Panc1 (cell line): ENCODE measurements at regions not wholly inside any gene's neighbourhood (a gene's known extent, or its start where the extent isn't known, plus 50 kb on each side); places are given as distances from the start of the nearest gene placed in this dataset.

Experiments
- ATAC-seq: fragments of 200-7000 bp; cut with Tn5 transposase; 2 replicates; pipeline ENCODE4 v1.9.1; 2020; ENCODE audit warnings: mild to moderate bottlenecking, moderate library complexity
- BruUV-seq: library from RNA; stranded (reverse); fragments of 400-500 nt; replicated peaks from 2 replicates; lab custom pipeline; 2021; lab: Mats Ljungman, UMichigan
- CTCF ChIA-PET: fragments of 300-600 bp; sonication (Branson Sonifier 250); formaldehyde crosslinking; loops from one replicate; lab custom pipeline; 2022; ENCODE audit warnings: antibody characterized with exemption; lab: Charles Lee
- POLR2A ChIA-PET: fragments of 300-600 bp; sonication (Branson Sonifier 250); formaldehyde crosslinking; loops from one replicate; lab custom pipeline; 2022; ENCODE audit warnings: antibody characterized with exemption; lab: Charles Lee
- DNase-seq: peaks from one replicate; pipeline ENCODE4 v3.0.0-alpha.2; 2010; ENCODE audit warnings: low read depth, low spot score
- H3K27ac ChIP-seq: 2 replicates; pipeline ENCODE4 v1.5.1; 2011; ENCODE audit warnings: mild to moderate bottlenecking, low read length, inconsistent platforms
- H3K27me3 ChIP-seq: fragments of 200-500 bp; sonication (Bioruptor generic); 2 replicates; pipeline ENCODE4 v1.6.0; 2014; ENCODE audit warnings: low read length, inconsistent platforms; ENCODE audit not compliant: control insufficient read depth, insufficient read depth
- H3K36me3 ChIP-seq: fragments of 200-500 bp; sonication (Bioruptor generic); 2 replicates; pipeline ENCODE4 v1.5.1; 2014; ENCODE audit warnings: inconsistent platforms, mild to moderate bottlenecking, low read length, moderate library complexity; ENCODE audit not compliant: control insufficient read depth, insufficient read depth
- H3K4me1 ChIP-seq: 2 replicates; pipeline ENCODE4 v1.5.1; 2011; ENCODE audit warnings: inconsistent platforms, mild to moderate bottlenecking, low read length, moderate library complexity; ENCODE audit not compliant: control insufficient read depth, insufficient read depth
- H3K4me3 ChIP-seq, 2 experiments: 2 replicates each; pipeline ENCODE4 v1.5.1; 2011 to 2012; ENCODE audit warnings: low read depth in 2 of 2, low read length in 2 of 2, mild to moderate bottlenecking in 2 of 2, inconsistent platforms in 1 of 2, moderate library complexity in 1 of 2
- H3K9me3 ChIP-seq: fragments of 200-500 bp; sonication (Bioruptor generic); 2 replicates; pipeline ENCODE4 v1.5.1; 2014; ENCODE audit warnings: low read depth, mild to moderate bottlenecking, inconsistent platforms, low read length, moderate library complexity; ENCODE audit not compliant: control insufficient read depth, insufficient read depth
- POLR2AphosphoS5 ChIP-seq: IDR thresholded peaks from 2 replicates; pipeline ENCODE4 v1.6.1; 2012; ENCODE audit warnings: mild to moderate bottlenecking, low read depth, low read length, moderate library complexity
- SIN3A ChIP-seq: IDR thresholded peaks from 2 replicates; pipeline ENCODE4 v1.6.1; 2012; ENCODE audit warnings: low read depth, mild to moderate bottlenecking, low read length, moderate library complexity, borderline replicate concordance; ENCODE audit not compliant: insufficient read depth
- TCF7L2 ChIP-seq: IDR thresholded peaks from 2 replicates; pipeline ENCODE4 v1.6.1; 2011; ENCODE audit warnings: mild to moderate bottlenecking, low read depth, low read length, inconsistent platforms
- in situ Hi-C: cut with HindIII; loops from 2 replicates; pipeline ENCODE4 v1.10.0; 2016; ENCODE audit warnings: low sequenced_read_pairs, low pct_unique_long_range_greater_than_20kb
- intact Hi-C: fragments of 100-400 bp; cut with micrococcal nuclease; formaldehyde crosslinking; loops from one replicate; pipeline ENCODE4 v1.10.0; 2022; ENCODE audit not compliant: unreplicated experiment
- TF ChIP-seq, protein P1 (sequence below), 2 experiments: IDR thresholded peaks; 2 replicates each; pipeline ENCODE4 v1.6.1; 2011 to 2012; ENCODE audit warnings: low read depth in 2 of 2, control low read depth in 1 of 2, low read length in 1 of 2, mild to moderate bottlenecking in 1 of 2, moderate library complexity in 1 of 2; ENCODE audit not compliant: insufficient read depth in 1 of 2
- TF ChIP-seq, protein P2 (sequence below): fragments of 450-650 bp; IDR thresholded peaks from 2 replicates; pipeline ENCODE4 v1.5.1; 2017; ENCODE audit warnings: mild to moderate bottlenecking

GRCh38 chr5:158011422-158011821, 152.5 kb upstream of the CLINT1 start:
- no peaks in the 10 kb centered on the region for H3K36me3 ChIP-seq
- BruUV-seq: no TSS peak
- TF ChIP-seq, protein P1, sequence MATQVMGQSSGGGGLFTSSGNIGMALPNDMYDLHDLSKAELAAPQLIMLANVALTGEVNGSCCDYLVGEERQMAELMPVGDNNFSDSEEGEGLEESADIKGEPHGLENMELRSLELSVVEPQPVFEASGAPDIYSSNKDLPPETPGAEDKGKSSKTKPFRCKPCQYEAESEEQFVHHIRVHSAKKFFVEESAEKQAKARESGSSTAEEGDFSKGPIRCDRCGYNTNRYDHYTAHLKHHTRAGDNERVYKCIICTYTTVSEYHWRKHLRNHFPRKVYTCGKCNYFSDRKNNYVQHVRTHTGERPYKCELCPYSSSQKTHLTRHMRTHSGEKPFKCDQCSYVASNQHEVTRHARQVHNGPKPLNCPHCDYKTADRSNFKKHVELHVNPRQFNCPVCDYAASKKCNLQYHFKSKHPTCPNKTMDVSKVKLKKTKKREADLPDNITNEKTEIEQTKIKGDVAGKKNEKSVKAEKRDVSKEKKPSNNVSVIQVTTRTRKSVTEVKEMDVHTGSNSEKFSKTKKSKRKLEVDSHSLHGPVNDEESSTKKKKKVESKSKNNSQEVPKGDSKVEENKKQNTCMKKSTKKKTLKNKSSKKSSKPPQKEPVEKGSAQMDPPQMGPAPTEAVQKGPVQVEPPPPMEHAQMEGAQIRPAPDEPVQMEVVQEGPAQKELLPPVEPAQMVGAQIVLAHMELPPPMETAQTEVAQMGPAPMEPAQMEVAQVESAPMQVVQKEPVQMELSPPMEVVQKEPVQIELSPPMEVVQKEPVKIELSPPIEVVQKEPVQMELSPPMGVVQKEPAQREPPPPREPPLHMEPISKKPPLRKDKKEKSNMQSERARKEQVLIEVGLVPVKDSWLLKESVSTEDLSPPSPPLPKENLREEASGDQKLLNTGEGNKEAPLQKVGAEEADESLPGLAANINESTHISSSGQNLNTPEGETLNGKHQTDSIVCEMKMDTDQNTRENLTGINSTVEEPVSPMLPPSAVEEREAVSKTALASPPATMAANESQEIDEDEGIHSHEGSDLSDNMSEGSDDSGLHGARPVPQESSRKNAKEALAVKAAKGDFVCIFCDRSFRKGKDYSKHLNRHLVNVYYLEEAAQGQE (IDR thresholded peaks at IDR 0.05; ENCODE audit: insufficient read depth in 1 of 2, low read depth in 2 of 2, low read length in 1 of 2): no peak
- ChIA-PET POLR2A (no interaction called here), CTCF (no interaction called here)
- H3K27me3 ChIP-seq: 0 out of 2 replicates have a peak, but pooled peaks cover 2% of the 10 kb centered on the region
- H3K4me3 ChIP-seq: no peak overlapping the region
- intact Hi-C loops (no loop called here), in situ Hi-C loops (no loop called here)
- DNase-seq (no peak), ATAC-seq (no peak)
- no peak overlapping the region for H3K27ac ChIP-seq
- H3K4me1 ChIP-seq: no peaks in the 10 kb centered on the region
- no peaks in the 10 kb centered on the region for H3K9me3 ChIP-seq

DNA sequence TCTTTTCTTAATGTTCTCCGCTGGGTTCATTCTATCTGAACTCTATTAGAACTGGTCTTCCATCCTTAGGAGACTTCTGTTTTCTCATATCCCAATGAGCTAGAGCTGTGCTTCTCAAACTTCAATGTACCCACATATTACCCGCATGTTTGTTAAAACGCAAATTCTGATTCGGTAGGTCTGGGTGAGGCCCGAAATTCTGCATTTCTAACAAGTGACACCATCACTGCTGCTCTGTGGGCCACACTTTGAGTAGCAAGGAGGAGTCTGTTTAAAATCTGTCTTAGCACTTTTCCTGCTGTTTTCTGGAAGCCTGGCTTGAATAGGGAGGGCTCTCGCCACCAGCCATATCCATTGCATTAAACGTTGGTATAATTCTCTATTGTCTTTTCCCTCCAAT, 151.9 kb upstream of the CLINT1 start:
- no peak for DNase-seq
- no peak for ATAC-seq
- no peaks in the 10 kb centered on the region for H3K36me3 ChIP-seq
- no TSS peak for BruUV-seq
- ChIA-PET CTCF (no interaction called here), POLR2A (no interaction called here)
- H3K27ac ChIP-seq: no peak overlapping the region
- TF ChIP-seq TCF7L2: no peak
- H3K9me3 ChIP-seq: no peaks in the 10 kb centered on the region
- intact Hi-C loops: no loop called here
- no peaks in the 10 kb centered on the region for H3K4me1 ChIP-seq
- in situ Hi-C loops: no loop called here
- H3K27me3 ChIP-seq: 0 out of 2 replicates have a peak, but pooled peaks cover 2% of the 10 kb centered on the region
- no peak overlapping the region for H3K4me3 ChIP-seq

DNA sequence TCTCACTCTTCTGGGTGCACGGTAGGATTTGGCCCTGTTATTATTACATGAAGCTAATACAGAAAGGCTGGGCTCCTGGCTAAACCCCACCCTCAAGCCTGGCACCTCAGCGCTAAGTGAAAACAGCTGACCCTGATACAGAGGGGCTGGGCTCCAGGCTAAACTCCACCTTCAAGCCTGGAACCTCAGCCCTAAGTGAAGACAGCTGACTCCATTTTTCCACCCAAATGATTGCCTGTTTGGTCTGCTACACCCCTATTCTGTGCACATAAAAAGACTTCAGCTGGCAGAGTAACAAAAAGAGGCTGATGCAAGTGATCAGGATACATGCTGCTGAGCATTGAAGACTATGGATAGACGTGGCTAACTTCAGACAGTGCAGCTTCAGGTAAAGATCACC, 148.4 kb upstream of the CLINT1 start:
- in situ Hi-C loops (no loop called here), intact Hi-C loops (no loop called here)
- TF ChIP-seq TCF7L2: no peak
- TF ChIP-seq SIN3A: no peak
- no peak for TF ChIP-seq POLR2AphosphoS5
- TF ChIP-seq, protein P2, sequence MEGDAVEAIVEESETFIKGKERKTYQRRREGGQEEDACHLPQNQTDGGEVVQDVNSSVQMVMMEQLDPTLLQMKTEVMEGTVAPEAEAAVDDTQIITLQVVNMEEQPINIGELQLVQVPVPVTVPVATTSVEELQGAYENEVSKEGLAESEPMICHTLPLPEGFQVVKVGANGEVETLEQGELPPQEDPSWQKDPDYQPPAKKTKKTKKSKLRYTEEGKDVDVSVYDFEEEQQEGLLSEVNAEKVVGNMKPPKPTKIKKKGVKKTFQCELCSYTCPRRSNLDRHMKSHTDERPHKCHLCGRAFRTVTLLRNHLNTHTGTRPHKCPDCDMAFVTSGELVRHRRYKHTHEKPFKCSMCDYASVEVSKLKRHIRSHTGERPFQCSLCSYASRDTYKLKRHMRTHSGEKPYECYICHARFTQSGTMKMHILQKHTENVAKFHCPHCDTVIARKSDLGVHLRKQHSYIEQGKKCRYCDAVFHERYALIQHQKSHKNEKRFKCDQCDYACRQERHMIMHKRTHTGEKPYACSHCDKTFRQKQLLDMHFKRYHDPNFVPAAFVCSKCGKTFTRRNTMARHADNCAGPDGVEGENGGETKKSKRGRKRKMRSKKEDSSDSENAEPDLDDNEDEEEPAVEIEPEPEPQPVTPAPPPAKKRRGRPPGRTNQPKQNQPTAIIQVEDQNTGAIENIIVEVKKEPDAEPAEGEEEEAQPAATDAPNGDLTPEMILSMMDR: no peak
- TF ChIP-seq, protein P1 (IDR thresholded peaks at IDR 0.05; ENCODE audit: insufficient read depth in 1 of 2, low read depth in 2 of 2, low read length in 1 of 2): no peak
- no peaks in the 10 kb centered on the region for H3K9me3 ChIP-seq
- DNase-seq (no peak), ATAC-seq (no peak)
- H3K27ac ChIP-seq: no peak overlapping the region
- ChIA-PET POLR2A (no interaction called here), CTCF (no interaction called here)
- H3K4me1 ChIP-seq: no peaks in the 10 kb centered on the region
- BruUV-seq: no TSS peak
- H3K4me3 ChIP-seq: no peak overlapping the region
- 0 out of 2 replicates have a peak, but pooled peaks cover 2% of the 10 kb centered on the region for H3K27me3 ChIP-seq
- no peaks in the 10 kb centered on the region for H3K36me3 ChIP-seq
